NCI-H1930 (cell line): ENCODE measurements at regions not wholly inside any gene's neighbourhood (a gene's known extent, or its start where the extent isn't known, plus 50 kb on each side); places are given as distances from the start of the nearest gene placed in this dataset.

ENCODE experiments used
- DNase-seq, 2 experiments: peaks; one replicate each; lab custom pipeline; 2025; lab: John Stamatoyannopoulos, UW

GRCh38 chr2:830419-831224 is 120.0 kb upstream of the SNTG2 start:
- no peak for DNase-seq

- no peak for DNase-seq
These were observed 121.6 kb upstream of the SNTG2 start for GRCh38 chr2:829047-829446.

- no peak for DNase-seq
These were observed 125.7 kb upstream of the SNTG2 start for GRCh38 chr2:824954-825353.

GRCh38 chr2:824524-824923 is 126.1 kb upstream of the SNTG2 start:
- no peak for DNase-seq

- no peak for DNase-seq
These were observed 129.1 kb upstream of the SNTG2 start for GRCh38 chr2:821546-821945.

- no peak for DNase-seq
These were observed 131.0 kb upstream of the SNTG2 start for GRCh38 chr2:819601-820000.

GRCh38 chr2:819121-819520 is 131.5 kb upstream of the SNTG2 start:
- DNase-seq = no peak

- no peak for DNase-seq
These were observed 133.2 kb upstream of the SNTG2 start for GRCh38 chr2:817336-818015.

GRCh38 chr2:816278-816677 is 134.4 kb upstream of the SNTG2 start:
- no peak for DNase-seq

- DNase-seq = no peak
These were observed 133.2 kb upstream of the TMEM18 start for GRCh38 chr2:810397-810796.

- DNase-seq = no peak
These were observed 130.1 kb upstream of the TMEM18 start for GRCh38 chr2:807300-807699.

GRCh38 chr2:805664-806063 is 128.5 kb upstream of the TMEM18 start:
- DNase-seq = no peak

- DNase-seq = no peak
These were observed 120.8 kb upstream of the TMEM18 start for GRCh38 chr2:797993-798392.

GRCh38 chr2:797556-797955 is 120.3 kb upstream of the TMEM18 start:
- no peak for DNase-seq

GRCh38 chr2:796141-796985 is 119.2 kb upstream of the TMEM18 start:
- DNase-seq = no peak

- DNase-seq = no peak
These were observed 118.4 kb upstream of the TMEM18 start for GRCh38 chr2:795531-796041.

GRCh38 chr2:794554-795241 is 117.5 kb upstream of the TMEM18 start:
- DNase-seq = no peak

GRCh38 chr2:793236-793635 is 116.0 kb upstream of the TMEM18 start:
- no peak for DNase-seq

- DNase-seq = no peak
These were observed 115.5 kb upstream of the TMEM18 start for GRCh38 chr2:792687-793086.

- no peak for DNase-seq
These were observed 113.5 kb upstream of the TMEM18 start for GRCh38 chr2:790634-791245.

- no peak for DNase-seq
These were observed 112.9 kb upstream of the TMEM18 start for GRCh38 chr2:790081-790480.
